ENCODE measurements at regions not wholly inside any gene's neighbourhood (a gene's known extent, or its start where the extent isn't known, plus 50 kb on each side); places are given as distances from the start of the nearest gene placed in this dataset.

DNA sequence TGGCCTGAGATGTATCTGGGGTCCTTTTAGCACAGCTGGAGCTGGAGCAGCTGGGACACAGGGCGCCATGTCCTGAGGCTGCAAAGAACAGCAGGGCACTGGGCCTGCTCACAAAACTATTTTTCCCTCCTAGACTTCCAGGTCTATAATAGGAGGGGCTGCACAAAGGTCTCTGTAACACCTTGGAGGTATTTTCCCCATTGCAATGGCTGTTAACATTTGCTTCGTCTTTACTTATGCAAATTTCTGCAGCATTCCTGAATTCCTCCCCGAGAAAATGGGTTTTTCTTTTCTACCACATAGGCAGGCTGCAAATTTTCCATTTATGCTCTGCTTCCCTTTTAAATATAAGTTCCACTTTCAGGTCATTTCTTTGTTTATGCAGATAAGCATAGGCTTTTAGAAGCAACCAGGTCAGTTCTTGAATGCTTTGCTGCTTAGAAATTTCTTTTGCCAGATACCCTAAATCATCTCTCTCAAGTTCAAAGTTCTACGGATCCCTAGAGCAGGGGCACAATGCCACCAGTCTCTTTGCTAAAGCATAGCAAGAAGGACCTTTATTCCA, 130.8 kb downstream of the PCSK1 start:
- TF ChIP-seq CTCF (IDR thresholded peaks at IDR 0.05; ENCODE audit: insufficient read depth, low read length, missing control alignments) = no peak
- ChIA-PET POLR2A (no interaction called here), CTCF (no interaction called here)
- DNase-seq (ENCODE audit: low read depth, low spot score) = no peak
- H3K4me3 ChIP-seq (ENCODE audit: low read depth, low read length) = no peak overlapping the region

DNA sequence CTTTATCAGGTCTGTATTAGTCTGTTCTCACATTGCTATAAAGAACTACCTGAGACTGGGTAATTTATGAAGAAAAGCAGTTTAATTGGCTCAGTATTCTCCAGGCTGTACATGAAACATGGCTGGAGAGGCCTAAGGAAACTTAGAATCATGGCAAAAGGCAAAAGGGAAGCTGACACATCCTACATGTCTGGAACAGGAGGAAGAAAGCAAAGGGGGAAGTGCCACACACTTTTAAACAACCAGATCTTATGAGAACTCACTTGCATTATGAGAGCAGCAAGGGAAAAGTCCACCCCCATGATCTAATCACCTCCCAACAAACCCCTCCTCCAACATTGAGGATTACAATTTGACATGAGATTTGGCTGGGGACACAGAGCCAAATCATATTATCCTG, 132.1 kb downstream of the PCSK1 start:
- ChIA-PET POLR2A (no interaction called here), CTCF (no interaction called here)
- H3K4me3 ChIP-seq (ENCODE audit: low read depth, low read length) = no peak overlapping the region
- no peak for DNase-seq (ENCODE audit: low read depth, low spot score)
- no peak for TF ChIP-seq CTCF (IDR thresholded peaks at IDR 0.05; ENCODE audit: insufficient read depth, low read length, missing control alignments)

- no peak for TF ChIP-seq CTCF (IDR thresholded peaks at IDR 0.05; ENCODE audit: insufficient read depth, low read length, missing control alignments)
- H3K4me3 ChIP-seq (ENCODE audit: low read depth, low read length) = no peak overlapping the region
- ChIA-PET POLR2A (no interaction called here), CTCF (interaction anchor here (0.8 to 1.7 kb wide), 3 partner anchors 39 to 41 kb away, joined by 3 to 6 read pairs (median 3); no protein-coding TSS in a partner anchor)
- peak; percentile 98 for DNase-seq (ENCODE audit: low read depth, low spot score)
Measured at GRCh38 chr5:96297867-96298266, 135.2 kb downstream of the PCSK1 start.

DNA sequence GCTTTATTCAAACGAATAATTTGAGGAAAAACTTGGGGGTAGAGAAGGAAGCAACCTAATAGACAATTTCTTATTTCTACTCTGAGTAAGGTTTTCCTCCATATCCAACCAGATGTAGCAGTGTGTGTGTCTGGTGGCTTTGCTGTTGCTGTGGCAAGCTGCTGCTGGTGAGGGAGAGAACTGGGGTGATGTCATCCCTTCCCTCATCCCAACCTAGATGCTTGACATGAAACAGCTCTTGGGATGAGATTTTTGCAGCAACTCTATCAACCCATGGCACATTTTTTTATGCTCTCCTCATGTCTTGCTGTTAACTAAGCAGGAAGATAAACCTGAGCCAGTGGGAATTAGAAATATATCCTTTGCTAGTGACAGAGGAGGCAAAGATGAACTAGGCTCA, 135.8 kb downstream of the PCSK1 start:
- DNase-seq (ENCODE audit: low read depth, low spot score) = peak; percentile 88
- H3K4me3 ChIP-seq (ENCODE audit: low read depth, low read length) = no peak overlapping the region
- ChIA-PET CTCF (interaction anchor here (0.8 to 1.7 kb wide), 2 partner anchors 38 to 40 kb away, joined by 3 to 6 read pairs; no protein-coding TSS in a partner anchor), POLR2A (interaction anchor here (0.5 to 0.9 kb wide), 4 partner anchors 21 to 337 kb away, joined by 3 to 4 read pairs (median 3); no protein-coding TSS in a partner anchor)
- TF ChIP-seq CTCF (IDR thresholded peaks at IDR 0.05; ENCODE audit: insufficient read depth, low read length, missing control alignments) = no peak

GRCh38 chr5:96294884-96295202, 138.2 kb downstream of the PCSK1 start:
- ChIA-PET CTCF (interaction anchor here (1.5 to 2.5 kb wide), 3 partner anchors 10 to 42 kb away, joined by 5 to 7 read pairs (median 7); no protein-coding TSS in a partner anchor), POLR2A (no interaction called here)
- TF ChIP-seq CTCF (IDR thresholded peaks at IDR 0.05; ENCODE audit: insufficient read depth, low read length, missing control alignments) = no peak
- H3K4me3 ChIP-seq (ENCODE audit: low read depth, low read length) = no peak overlapping the region
- no peak for DNase-seq (ENCODE audit: low read depth, low spot score)

- no peak for DNase-seq (ENCODE audit: low read depth, low spot score)
- POLR2A ChIA-PET = no interaction called here
Measured at GRCh38 chr5:96293966-96294883, 138.8 kb downstream of the PCSK1 start.

More at GRCh38 chr5:96293966-96294883, 138.8 kb downstream of the PCSK1 start:
- no peak for TF ChIP-seq CTCF (IDR thresholded peaks at IDR 0.05; ENCODE audit: insufficient read depth, low read length, missing control alignments)
- CTCF ChIA-PET = interaction anchor here (0.7 to 2.5 kb wide), 4 partner anchors 10 to 42 kb away, joined by 3 to 7 read pairs (median 6); no protein-coding TSS in a partner anchor
- no peak overlapping the region for H3K4me3 ChIP-seq (ENCODE audit: low read depth, low read length)

Data from AG04449 (cell line).